Kidney (tissue), 13 donors: ENCODE measurements at regions not wholly inside any gene's neighbourhood (a gene's known extent, or its start where the extent isn't known, plus 50 kb on each side); places are given as distances from the start of the nearest gene placed in this dataset.

Source experiments
- DNase-seq, 5 donors: peaks; one replicate each; pipeline ENCODE4 v3.0.0-alpha.2; 2013 to 2020
- FAIRE-seq: peaks from 2 replicates; lab custom pipeline; 2012; peaks lifted over from hg19 to GRCh38; lab: Jason Lieb, UNC
- H3K27ac ChIP-seq, 2 donors: one replicate each; pipeline ENCODE4 v1.7.0; 2013; ENCODE audit warnings: low read depth in 2 of 2, low read length in 2 of 2, inconsistent platforms in 1 of 2
- H3K27me3 ChIP-seq: one replicate; pipeline ENCODE4 v1.7.1; 2013; ENCODE audit warnings: low read length, inconsistent platforms; ENCODE audit not compliant: control insufficient read depth, insufficient read depth
- H3K36me3 ChIP-seq, 3 donors: one replicate each; pipeline versions ENCODE4 v1.7.0 to v1.7.1; 2013; ENCODE audit warnings: low read length in 3 of 3, control low read depth in 1 of 3, inconsistent platforms in 1 of 3; ENCODE audit not compliant: insufficient read depth in 3 of 3, control insufficient read depth in 2 of 3
- H3K4me1 ChIP-seq, 3 donors: one replicate each; pipeline versions ENCODE4 v1.7.0 to v1.7.1; 2013; ENCODE audit warnings: low read length in 3 of 3, inconsistent platforms in 1 of 3, low read depth in 1 of 3; ENCODE audit not compliant: control insufficient read depth in 2 of 3, insufficient read depth in 2 of 3
- H3K4me3 ChIP-seq, 3 donors: one replicate each; pipeline versions ENCODE4 v1.7.0 to v1.8.1; 2013; ENCODE audit warnings: low read length in 3 of 3, control low read depth in 1 of 3, inconsistent platforms in 1 of 3
- H3K9ac ChIP-seq, 3 donors: one replicate each; pipeline versions ENCODE4 v1.7.0 to v1.7.1; 2013; ENCODE audit warnings: low read length in 3 of 3, control low read depth in 1 of 3, inconsistent platforms in 1 of 3
- H3K9me3 ChIP-seq, 3 donors: one replicate each; pipeline versions ENCODE4 v1.7.0 to v1.7.1; 2013; ENCODE audit warnings: low read length in 3 of 3, control low read depth in 1 of 3, inconsistent platforms in 1 of 3; ENCODE audit not compliant: control insufficient read depth in 2 of 3, insufficient read depth in 1 of 3
- CTCF ChIP-seq: IDR thresholded peaks from 3 replicates; pipeline ENCODE4 v1.5.1; 2012; ENCODE audit warnings: mild to moderate bottlenecking, moderate library complexity, borderline replicate concordance; ENCODE audit not compliant: insufficient read depth; ENCODE audit errors: extremely low read depth
- intact Hi-C: fragments of 100-400 bp; cut with DNase I; formaldehyde crosslinking; loops from one replicate; pipeline ENCODE4 v1.11.1; 2022
- donor health status: control.
- donor health status: control.
- donor health status: control.
- donor health status: control.
- donor health status: control.
- donor health status: DM: yes; HTN: yes; CAD: no.
- donor health status: Normal renal cell carcinoma (clear cell type).

DNA sequence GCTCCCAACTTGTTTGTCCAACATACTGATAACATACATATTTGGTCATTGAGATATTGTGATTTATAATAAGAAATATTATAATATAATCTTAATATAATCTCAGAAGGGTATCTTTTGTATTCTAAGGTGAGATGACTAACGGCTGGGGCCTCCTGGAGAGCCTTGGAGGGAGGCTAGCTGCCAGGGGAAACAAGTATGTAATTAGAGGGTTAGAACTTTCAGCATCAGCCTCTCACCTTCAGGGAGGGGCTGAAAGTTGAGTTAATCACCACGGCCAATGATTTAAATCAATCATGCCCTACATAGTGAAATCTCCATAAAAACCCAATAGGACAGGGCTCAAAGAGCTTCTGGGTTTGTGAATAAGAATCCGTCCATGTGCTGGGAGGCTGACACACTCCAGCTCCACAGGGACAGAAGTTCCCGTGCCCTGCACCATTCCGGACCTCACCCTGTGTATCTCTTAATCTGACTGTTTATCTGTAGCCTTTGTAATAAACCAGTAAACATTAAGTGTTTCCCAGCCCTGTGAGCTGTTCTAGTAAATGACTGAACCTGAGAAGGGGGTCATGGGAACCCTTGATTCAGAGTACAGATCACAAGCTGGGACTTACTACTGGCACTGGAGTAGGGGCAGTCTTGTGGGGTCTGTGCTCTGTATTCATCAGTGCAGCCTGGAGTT lies 86.3 kb upstream of the STEAP1B start:
- no peak for TF ChIP-seq CTCF
- FAIRE-seq = no peak
- H3K27me3 ChIP-seq = no peaks in the 10 kb centered on the region
- no peak for DNase-seq
- H3K27ac ChIP-seq = peak overlapping the region; percentile 58 to 65
- H3K9me3 ChIP-seq = no peaks in the 10 kb centered on the region
- H3K4me3 ChIP-seq = no peak overlapping the region
- H3K36me3 ChIP-seq = no peaks in the 10 kb centered on the region
- no peak overlapping the region for H3K9ac ChIP-seq
- intact Hi-C loops = no loop called here
- peaks cover 3 to 43% (median 27%) of the 10 kb centered on the region in 3 donors for H3K4me1 ChIP-seq

GRCh38 chr7:22584179-22584578 lies 84.2 kb upstream of the STEAP1B start:
- H3K9me3 ChIP-seq = no peaks in the 10 kb centered on the region
- no peaks in the 10 kb centered on the region for H3K27me3 ChIP-seq
- no peak overlapping the region for H3K9ac ChIP-seq
- H3K4me3 ChIP-seq = no peak overlapping the region
- DNase-seq (no peak), FAIRE-seq (no peak)
- intact Hi-C loops = no loop called here
- no peaks in the 10 kb centered on the region for H3K36me3 ChIP-seq
- H3K27ac ChIP-seq = no peak overlapping the region
- no peak for TF ChIP-seq CTCF
- peaks cover 3 to 33% (median 21%) of the 10 kb centered on the region in 3 donors for H3K4me1 ChIP-seq

GRCh38 chr7:22582863-22583622 lies 83.1 kb upstream of the STEAP1B start:
- H3K27ac ChIP-seq = peak overlapping the region; percentile 32 to 52
- H3K4me3 ChIP-seq = no peak overlapping the region
- no peak overlapping the region for H3K9ac ChIP-seq
- no peak for TF ChIP-seq CTCF
- H3K9me3 ChIP-seq = no peaks in the 10 kb centered on the region
- peaks cover 4 to 30% (median 19%) of the 10 kb centered on the region in 3 donors for H3K4me1 ChIP-seq
- H3K36me3 ChIP-seq = no peaks in the 10 kb centered on the region
- peak in 3 of 5 donors; percentile 39 to 84 (median 77) for DNase-seq
- intact Hi-C loops = no loop called here
- no peaks in the 10 kb centered on the region for H3K27me3 ChIP-seq
- no peak for FAIRE-seq
